Fibroblast of lung (primary cell): ENCODE measurements at regions not wholly inside any gene's neighbourhood (a gene's known extent, or its start where the extent isn't known, plus 50 kb on each side); places are given as distances from the start of the nearest gene placed in this dataset.

Experiments
- DNase-seq, 2 donors: peaks; one replicate each; pipeline versions ENCODE4 v3.0.0 to v3.0.0-alpha.2; 2010; ENCODE audit warnings: low read depth in 2 of 2
- H2AFZ ChIP-seq: 2 replicates; pipeline ENCODE4 v1.5.1; 2012; ENCODE audit warnings: low read length, control low read depth, inconsistent platforms
- H3K27ac ChIP-seq: 2 replicates; pipeline ENCODE4 v1.5.1; 2011; ENCODE audit warnings: low read length, control low read depth; ENCODE audit not compliant: insufficient read depth
- H3K27me3 ChIP-seq: 2 replicates; pipeline ENCODE4 v1.5.1; 2011; ENCODE audit warnings: mild to moderate bottlenecking, low read length; ENCODE audit not compliant: control insufficient read depth, insufficient read depth
- H3K36me3 ChIP-seq: 2 replicates; pipeline ENCODE4 v1.5.1; 2011; ENCODE audit warnings: low read length; ENCODE audit not compliant: control insufficient read depth, insufficient read depth
- H3K4me1 ChIP-seq: 2 replicates; pipeline ENCODE4 v1.5.1; 2011; ENCODE audit warnings: low read length; ENCODE audit not compliant: control insufficient read depth, insufficient read depth; ENCODE audit errors: extremely low read depth
- H3K4me2 ChIP-seq: 2 replicates; pipeline ENCODE4 v1.5.1; 2011; ENCODE audit warnings: low read length, control low read depth; ENCODE audit not compliant: insufficient read depth; ENCODE audit errors: extremely low read depth
- H3K4me3 ChIP-seq, 4 experiments: fragments of 200-600 bp in 1 of 4; sonication (generic) in 1 of 4; replicated peaks in 1 of 4; 2 replicates each; pipeline ENCODE4 v1.5.1; 2011 to 2016; ENCODE audit warnings: low read length in 4 of 4, low read depth in 3 of 4, mild to moderate bottlenecking in 3 of 4, control low read depth in 2 of 4, inconsistent platforms in 1 of 4, mixed read lengths in 1 of 4; ENCODE audit not compliant: insufficient read depth in 1 of 4; ENCODE audit errors: control extremely low read depth in 1 of 4
- H3K79me2 ChIP-seq: 2 replicates; pipeline ENCODE4 v1.5.1; 2012; ENCODE audit warnings: mild to moderate bottlenecking, low read length, inconsistent platforms; ENCODE audit not compliant: control insufficient read depth, insufficient read depth
- H3K9ac ChIP-seq: 2 replicates; pipeline ENCODE4 v1.5.1; 2011; ENCODE audit warnings: mild to moderate bottlenecking, low read length, control low read depth; ENCODE audit not compliant: insufficient read depth
- H3K9me3 ChIP-seq: 2 replicates; pipeline ENCODE4 v1.5.1; 2012; ENCODE audit warnings: low read depth, low read length; ENCODE audit not compliant: control insufficient read depth, insufficient read depth
- H4K20me1 ChIP-seq: 2 replicates; pipeline ENCODE4 v1.5.1; 2011; ENCODE audit warnings: low read length; ENCODE audit not compliant: control insufficient read depth, insufficient read depth; ENCODE audit errors: extremely low read depth
- EZH2 ChIP-seq: IDR thresholded peaks from 2 replicates; pipeline ENCODE4 v1.5.1; 2012; ENCODE audit warnings: low read length, control low read depth, mild to moderate bottlenecking; ENCODE audit errors: missing control alignments
- TF ChIP-seq, protein P1 (sequence below), 2 donors: IDR thresholded peaks in 1 of 2; conservative IDR thresholded peaks in 1 of 2; 1 replicate in 1 of 2; 2 replicates in 1 of 2; pipeline ENCODE4 v1.5.1; 2011 to 2012; ENCODE audit warnings: low read length in 2 of 2, control low read depth in 1 of 2, inconsistent platforms in 1 of 2, low read depth in 1 of 2, mild to moderate bottlenecking in 1 of 2

- Histone ChIP-seq H3K27me3 (no peaks in the 10 kb centered on the region), H3K9me3 (no peaks in the 10 kb centered on the region), H3K4me2 (no peak overlapping the region), H3K4me1 (no peaks in the 10 kb centered on the region), H3K9ac (no peak overlapping the region), H3K4me3 (no peak overlapping the region), H3K27ac (no peak overlapping the region), H2AFZ (no peak overlapping the region), H3K79me2 (no peaks in the 10 kb centered on the region), H4K20me1 (no peaks in the 10 kb centered on the region), H3K36me3 (no peaks in the 10 kb centered on the region)
- TF ChIP-seq, protein P1, sequence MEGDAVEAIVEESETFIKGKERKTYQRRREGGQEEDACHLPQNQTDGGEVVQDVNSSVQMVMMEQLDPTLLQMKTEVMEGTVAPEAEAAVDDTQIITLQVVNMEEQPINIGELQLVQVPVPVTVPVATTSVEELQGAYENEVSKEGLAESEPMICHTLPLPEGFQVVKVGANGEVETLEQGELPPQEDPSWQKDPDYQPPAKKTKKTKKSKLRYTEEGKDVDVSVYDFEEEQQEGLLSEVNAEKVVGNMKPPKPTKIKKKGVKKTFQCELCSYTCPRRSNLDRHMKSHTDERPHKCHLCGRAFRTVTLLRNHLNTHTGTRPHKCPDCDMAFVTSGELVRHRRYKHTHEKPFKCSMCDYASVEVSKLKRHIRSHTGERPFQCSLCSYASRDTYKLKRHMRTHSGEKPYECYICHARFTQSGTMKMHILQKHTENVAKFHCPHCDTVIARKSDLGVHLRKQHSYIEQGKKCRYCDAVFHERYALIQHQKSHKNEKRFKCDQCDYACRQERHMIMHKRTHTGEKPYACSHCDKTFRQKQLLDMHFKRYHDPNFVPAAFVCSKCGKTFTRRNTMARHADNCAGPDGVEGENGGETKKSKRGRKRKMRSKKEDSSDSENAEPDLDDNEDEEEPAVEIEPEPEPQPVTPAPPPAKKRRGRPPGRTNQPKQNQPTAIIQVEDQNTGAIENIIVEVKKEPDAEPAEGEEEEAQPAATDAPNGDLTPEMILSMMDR (conservative IDR thresholded peaks at IDR 0.05 in 1 of 2, IDR thresholded peaks at IDR 0.05 in 1 of 2; ENCODE audit: low read depth in 1 of 2, low read length in 2 of 2): no peak
- no peak for TF ChIP-seq EZH2
- DNase-seq: no peak
These were observed 468.6 kb upstream of the ARID1B start for GRCh38 chr6:156308604-156309003.

DNA sequence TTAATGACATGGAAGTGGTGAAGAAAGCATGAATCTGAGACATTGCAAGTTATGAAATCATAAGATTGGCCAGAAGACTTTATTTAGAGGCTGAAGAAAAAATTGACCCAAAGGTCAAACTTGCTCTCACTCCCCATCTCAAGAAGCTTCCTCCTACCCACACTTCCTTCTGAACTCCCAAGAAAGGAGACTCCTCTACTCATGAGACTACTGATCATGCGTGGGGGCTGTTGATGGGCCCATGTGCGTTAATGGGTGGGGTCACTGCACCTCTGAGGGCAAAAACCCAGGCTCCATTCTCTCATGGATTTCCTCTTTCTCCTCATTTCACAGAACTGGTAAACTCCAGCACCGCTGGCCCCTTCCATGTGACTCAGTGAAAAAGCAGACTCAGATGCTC lies 470.6 kb upstream of the ARID1B start:
- H3K9ac ChIP-seq: no peak overlapping the region
- no peaks in the 10 kb centered on the region for H3K9me3 ChIP-seq
- no peak overlapping the region for H3K4me3 ChIP-seq
- no peak overlapping the region for H3K4me2 ChIP-seq
- DNase-seq: no peak
- H3K79me2 ChIP-seq: no peaks in the 10 kb centered on the region
- H4K20me1 ChIP-seq: no peaks in the 10 kb centered on the region
- no peaks in the 10 kb centered on the region for H3K4me1 ChIP-seq
- H3K27ac ChIP-seq: no peak overlapping the region
- H3K36me3 ChIP-seq: no peaks in the 10 kb centered on the region
- TF ChIP-seq, protein P1 (conservative IDR thresholded peaks at IDR 0.05 in 1 of 2, IDR thresholded peaks at IDR 0.05 in 1 of 2; ENCODE audit: low read depth in 1 of 2, low read length in 2 of 2): no peak
- TF ChIP-seq EZH2: no peak
- H3K27me3 ChIP-seq: no peaks in the 10 kb centered on the region
- H2AFZ ChIP-seq: no peak overlapping the region

DNA sequence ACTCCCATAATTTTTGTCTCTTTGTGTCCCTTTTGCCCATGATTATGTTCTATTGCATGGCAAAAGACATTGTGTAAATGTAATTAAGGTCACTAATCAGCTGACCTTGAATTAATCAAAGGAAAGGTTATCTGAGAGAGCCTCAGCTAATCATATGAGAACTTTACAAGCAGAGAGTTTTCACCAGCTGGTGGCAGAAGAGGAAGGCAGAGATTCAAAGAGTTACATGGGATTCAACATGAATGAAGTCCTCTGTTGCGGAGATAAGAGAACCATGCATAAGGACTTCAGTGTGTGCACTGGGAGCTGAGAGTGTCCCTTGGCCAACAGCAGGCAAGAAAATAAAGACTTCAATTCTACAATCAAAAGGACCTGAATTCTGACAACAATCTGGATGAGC lies 494.1 kb upstream of the ARID1B start:
- H4K20me1 ChIP-seq: no peaks in the 10 kb centered on the region
- no peaks in the 10 kb centered on the region for H3K4me1 ChIP-seq
- H2AFZ ChIP-seq: no peak overlapping the region
- no peak overlapping the region for H3K4me2 ChIP-seq
- no peak overlapping the region for H3K4me3 ChIP-seq
- DNase-seq: no peak
- H3K9ac ChIP-seq: no peak overlapping the region
- no peaks in the 10 kb centered on the region for H3K9me3 ChIP-seq
- H3K27me3 ChIP-seq: no peaks in the 10 kb centered on the region
- no peak overlapping the region for H3K27ac ChIP-seq
- TF ChIP-seq EZH2: no peak
- TF ChIP-seq, protein P1 (conservative IDR thresholded peaks at IDR 0.05 in 1 of 2, IDR thresholded peaks at IDR 0.05 in 1 of 2; ENCODE audit: low read depth in 1 of 2, low read length in 2 of 2): no peak
- no peaks in the 10 kb centered on the region for H3K36me3 ChIP-seq
- no peaks in the 10 kb centered on the region for H3K79me2 ChIP-seq
